ENCODE measurements at regions not wholly inside any gene's neighbourhood (a gene's known extent, or its start where the extent isn't known, plus 50 kb on each side); places are given as distances from the start of the nearest gene placed in this dataset.

DNA sequence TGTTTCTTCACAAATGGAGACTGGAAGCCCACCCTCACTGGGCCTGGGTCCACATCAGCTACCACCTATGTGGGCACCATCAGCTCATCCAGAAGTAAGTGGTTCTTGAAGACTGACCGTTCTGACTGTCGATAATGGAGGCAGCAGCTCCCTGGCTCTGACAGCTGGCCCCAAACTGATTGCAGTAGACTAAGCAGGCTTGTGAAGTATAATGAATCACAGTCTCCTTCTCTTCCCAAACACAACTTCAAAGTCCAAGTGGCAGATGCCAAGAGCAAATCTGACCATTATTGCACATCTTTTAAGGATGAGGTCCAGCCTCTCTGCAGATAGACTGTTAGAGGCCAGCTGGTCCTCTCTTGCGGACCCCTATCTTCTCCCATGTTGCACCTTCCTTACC is 574.4 kb upstream of the KLF12 start:
- TF ChIP-seq POLR2A (IDR thresholded peaks at IDR 0.05; ENCODE audit: low read depth, low read length) (no peak), TAF1 (IDR thresholded peaks at IDR 0.05; ENCODE audit: borderline replicate concordance, low read depth, low read length) (no peak)

Measured in GM12892 (cell line).